ENCODE measurements at regions not wholly inside any gene's neighbourhood (a gene's known extent, or its start where the extent isn't known, plus 50 kb on each side); places are given as distances from the start of the nearest gene placed in this dataset.

DNA sequence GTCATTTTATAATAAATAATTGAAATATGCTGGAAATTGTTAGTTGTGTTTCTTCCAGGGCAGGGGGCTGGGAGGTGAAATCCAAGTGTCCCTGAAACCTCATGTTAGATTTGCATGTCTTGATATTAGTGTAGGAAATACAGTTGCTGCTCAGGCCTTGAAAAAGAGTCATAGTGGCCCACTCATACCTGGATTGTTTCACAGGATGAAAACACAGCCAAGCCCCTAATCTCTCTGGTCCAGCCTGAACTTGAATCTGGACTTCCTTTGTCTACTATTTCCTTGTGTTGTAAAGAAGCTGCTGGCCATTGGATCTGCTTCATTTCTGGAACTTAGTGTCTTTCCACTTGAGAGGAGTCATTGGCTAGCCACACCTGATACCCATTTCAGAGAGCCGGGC, 108.8 kb upstream of the JARID2 start:
- H2AFZ ChIP-seq (ENCODE audit: low read depth, low read length, severe bottlenecking): no peak overlapping the region
- H3F3A ChIP-seq (ENCODE audit: insufficient read depth): no peaks in the 10 kb centered on the region
- no peak overlapping the region for H3K27ac ChIP-seq (ENCODE audit: low read depth, low read length)
- no peak overlapping the region for H3K4me2 ChIP-seq (ENCODE audit: low read depth, low read length, poor library complexity, severe bottlenecking)
- no peaks in the 10 kb centered on the region for H3K9me3 ChIP-seq (ENCODE audit: insufficient read depth, low read length)
- no peaks in the 10 kb centered on the region for H4K20me1 ChIP-seq (ENCODE audit: low read depth, low read length)
- H3K4me3 ChIP-seq (ENCODE audit: insufficient read depth, low read length, poor library complexity, severe bottlenecking): no peak overlapping the region
- H3K27me3 ChIP-seq (ENCODE audit: low read length): no peaks in the 10 kb centered on the region
- H3K79me2 ChIP-seq (ENCODE audit: insufficient read depth, low read length): no peaks in the 10 kb centered on the region
- no peaks in the 10 kb centered on the region for H3K36me3 ChIP-seq (ENCODE audit: low read length)
- H3K9me2 ChIP-seq (replicated peaks; ENCODE audit: insufficient read depth, low read length): no peaks in the 10 kb centered on the region
- H3K9ac ChIP-seq (ENCODE audit: low read length): no peak overlapping the region
- TF ChIP-seq, protein P1, sequence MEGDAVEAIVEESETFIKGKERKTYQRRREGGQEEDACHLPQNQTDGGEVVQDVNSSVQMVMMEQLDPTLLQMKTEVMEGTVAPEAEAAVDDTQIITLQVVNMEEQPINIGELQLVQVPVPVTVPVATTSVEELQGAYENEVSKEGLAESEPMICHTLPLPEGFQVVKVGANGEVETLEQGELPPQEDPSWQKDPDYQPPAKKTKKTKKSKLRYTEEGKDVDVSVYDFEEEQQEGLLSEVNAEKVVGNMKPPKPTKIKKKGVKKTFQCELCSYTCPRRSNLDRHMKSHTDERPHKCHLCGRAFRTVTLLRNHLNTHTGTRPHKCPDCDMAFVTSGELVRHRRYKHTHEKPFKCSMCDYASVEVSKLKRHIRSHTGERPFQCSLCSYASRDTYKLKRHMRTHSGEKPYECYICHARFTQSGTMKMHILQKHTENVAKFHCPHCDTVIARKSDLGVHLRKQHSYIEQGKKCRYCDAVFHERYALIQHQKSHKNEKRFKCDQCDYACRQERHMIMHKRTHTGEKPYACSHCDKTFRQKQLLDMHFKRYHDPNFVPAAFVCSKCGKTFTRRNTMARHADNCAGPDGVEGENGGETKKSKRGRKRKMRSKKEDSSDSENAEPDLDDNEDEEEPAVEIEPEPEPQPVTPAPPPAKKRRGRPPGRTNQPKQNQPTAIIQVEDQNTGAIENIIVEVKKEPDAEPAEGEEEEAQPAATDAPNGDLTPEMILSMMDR (IDR thresholded peaks at IDR 0.05; ENCODE audit: insufficient read depth, low read length, poor library complexity, severe bottlenecking): no peak
- TF ChIP-seq EZH2phosphoT487 (conservative IDR thresholded peaks at IDR 0.05; ENCODE audit: low read length): no peak

DNA sequence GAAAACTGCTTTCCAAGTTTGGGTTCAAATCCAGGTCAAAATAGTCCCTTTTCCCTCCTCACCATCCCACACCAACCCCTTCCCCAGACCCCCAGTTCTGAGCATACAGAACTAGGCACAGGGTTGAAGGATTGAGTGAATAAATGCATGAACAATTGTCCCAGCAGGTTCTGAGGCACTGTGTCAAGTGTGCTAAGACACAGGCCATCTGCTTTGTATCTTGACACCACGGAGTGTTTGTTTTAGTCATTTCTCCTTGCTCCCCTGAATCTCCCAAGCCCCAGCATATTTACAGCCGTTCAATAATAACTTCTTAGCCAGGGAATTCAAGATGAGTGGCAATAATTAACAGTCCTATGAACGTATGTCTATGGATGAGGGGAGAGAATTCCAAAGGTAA, 102.8 kb upstream of the JARID2 start:
- H3K79me2 ChIP-seq (ENCODE audit: insufficient read depth, low read length): no peaks in the 10 kb centered on the region
- no peaks in the 10 kb centered on the region for H3K27me3 ChIP-seq (ENCODE audit: low read length)
- no peaks in the 10 kb centered on the region for H3K36me3 ChIP-seq (ENCODE audit: low read length)
- H3K4me3 ChIP-seq (ENCODE audit: insufficient read depth, low read length, poor library complexity, severe bottlenecking): no peak overlapping the region
- H4K20me1 ChIP-seq (ENCODE audit: low read depth, low read length): no peaks in the 10 kb centered on the region
- no peak overlapping the region for H3K4me2 ChIP-seq (ENCODE audit: low read depth, low read length, poor library complexity, severe bottlenecking)
- no peaks in the 10 kb centered on the region for H3K9me3 ChIP-seq (ENCODE audit: insufficient read depth, low read length)
- no peak overlapping the region for H3K9ac ChIP-seq (ENCODE audit: low read length)
- no peaks in the 10 kb centered on the region for H3F3A ChIP-seq (ENCODE audit: insufficient read depth)
- no peak overlapping the region for H3K27ac ChIP-seq (ENCODE audit: low read depth, low read length)
- H3K9me2 ChIP-seq (replicated peaks; ENCODE audit: insufficient read depth, low read length): no peaks in the 10 kb centered on the region
- no peak overlapping the region for H2AFZ ChIP-seq (ENCODE audit: low read depth, low read length, severe bottlenecking)
- TF ChIP-seq, protein P1 (IDR thresholded peaks at IDR 0.05; ENCODE audit: insufficient read depth, low read length, poor library complexity, severe bottlenecking): no peak
- TF ChIP-seq EZH2phosphoT487 (conservative IDR thresholded peaks at IDR 0.05; ENCODE audit: low read length): no peak

DNA sequence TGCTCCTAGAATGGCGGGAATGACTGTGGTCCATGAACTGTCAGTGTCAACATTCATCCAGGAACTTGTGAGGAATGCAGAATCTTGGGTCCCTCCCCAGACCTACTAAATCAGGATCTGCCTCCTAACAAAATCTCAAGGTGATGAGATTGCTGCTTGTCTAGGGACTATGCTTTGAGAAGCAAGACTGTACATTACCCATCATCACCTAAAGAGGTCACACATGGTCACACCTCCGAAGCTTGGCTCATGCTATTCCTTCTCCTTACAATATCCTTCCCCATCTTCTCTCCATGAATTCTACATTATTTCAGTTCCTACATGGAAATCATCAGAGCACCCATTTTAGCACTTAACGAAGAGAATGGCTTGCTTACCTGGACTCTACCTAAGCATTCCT, 102.3 kb upstream of the JARID2 start:
- no peak overlapping the region for H3K4me2 ChIP-seq (ENCODE audit: low read depth, low read length, poor library complexity, severe bottlenecking)
- no peaks in the 10 kb centered on the region for H3K79me2 ChIP-seq (ENCODE audit: insufficient read depth, low read length)
- no peaks in the 10 kb centered on the region for H3K27me3 ChIP-seq (ENCODE audit: low read length)
- H3K9me2 ChIP-seq (replicated peaks; ENCODE audit: insufficient read depth, low read length): no peaks in the 10 kb centered on the region
- H3K27ac ChIP-seq (ENCODE audit: low read depth, low read length): no peak overlapping the region
- no peak overlapping the region for H3K9ac ChIP-seq (ENCODE audit: low read length)
- H3K4me3 ChIP-seq (ENCODE audit: insufficient read depth, low read length, poor library complexity, severe bottlenecking): no peak overlapping the region
- H3F3A ChIP-seq (ENCODE audit: insufficient read depth): no peaks in the 10 kb centered on the region
- no peaks in the 10 kb centered on the region for H3K36me3 ChIP-seq (ENCODE audit: low read length)
- no peaks in the 10 kb centered on the region for H3K9me3 ChIP-seq (ENCODE audit: insufficient read depth, low read length)
- H4K20me1 ChIP-seq (ENCODE audit: low read depth, low read length): no peaks in the 10 kb centered on the region
- H2AFZ ChIP-seq (ENCODE audit: low read depth, low read length, severe bottlenecking): no peak overlapping the region
- TF ChIP-seq, protein P1 (IDR thresholded peaks at IDR 0.05; ENCODE audit: insufficient read depth, low read length, poor library complexity, severe bottlenecking): no peak
- TF ChIP-seq EZH2phosphoT487 (conservative IDR thresholded peaks at IDR 0.05; ENCODE audit: low read length): no peak
